Heart left ventricle (tissue), 13 donors: ENCODE measurements at regions not wholly inside any gene's neighbourhood (a gene's known extent, or its start where the extent isn't known, plus 50 kb on each side); places are given as distances from the start of the nearest gene placed in this dataset.

ENCODE experiments used
- POLR2A ChIP-seq, 2 donors: fragments of 450-650 bp; IDR thresholded peaks; one replicate each; pipeline ENCODE4 v1.6.1; 2017; ENCODE audit warnings: antibody characterized with exemption in 2 of 2, mild to moderate bottlenecking in 2 of 2, moderate library complexity in 2 of 2
- TF ChIP-seq, protein P1 (sequence below), 12 donors: fragments of 200-600 bp; sonication (generic) in 4 of 12; IDR thresholded peaks; one replicate each; pipeline versions ENCODE4 v1.5.0 to v1.8.0; 2018 to 2022; ENCODE audit warnings: antibody characterized with exemption in 12 of 12, mild to moderate bottlenecking in 5 of 12
- donor health status: ischemic (EF 13 %, LVEDD 7.1; RV severe dilation, severe dysfunction).
- donor health status: DM: no; HTN: yes; CAD: no.
- donor health status: DM: no; HTN: no; CAD: no.
- donor health status: ischemic (EF 25% LVEDD 6.9; RV normal size, moderate dysfunction).
- donor health status: ischemic (EF 25% LVEDD 5.7; RV mildly dilated, moderate dysfunction).
- donor health status: ischemic (EF 35%, LVEDD 5.7; RV mildly dilated, moderate dysfunction).
- donor health status: nonischemic (EF 11% LVEDD 7.7; RV severe dilation, severe dysfunction).
- donor health status: DM: yes; HTN: yes; CAD: no.
- donor health status: PGD.
- donor health status: ischemic (EF 29% LVEDD 5.4; RV normal size, mild dysfunction).
- donor health status: nonischemic (EF 23%, LVEDD 6.1; RV moderate dilation, normal function).

GRCh38 chr15:96041982-96042733, 288.3 kb upstream of the NR2F2 start:
- TF ChIP-seq, protein P1, sequence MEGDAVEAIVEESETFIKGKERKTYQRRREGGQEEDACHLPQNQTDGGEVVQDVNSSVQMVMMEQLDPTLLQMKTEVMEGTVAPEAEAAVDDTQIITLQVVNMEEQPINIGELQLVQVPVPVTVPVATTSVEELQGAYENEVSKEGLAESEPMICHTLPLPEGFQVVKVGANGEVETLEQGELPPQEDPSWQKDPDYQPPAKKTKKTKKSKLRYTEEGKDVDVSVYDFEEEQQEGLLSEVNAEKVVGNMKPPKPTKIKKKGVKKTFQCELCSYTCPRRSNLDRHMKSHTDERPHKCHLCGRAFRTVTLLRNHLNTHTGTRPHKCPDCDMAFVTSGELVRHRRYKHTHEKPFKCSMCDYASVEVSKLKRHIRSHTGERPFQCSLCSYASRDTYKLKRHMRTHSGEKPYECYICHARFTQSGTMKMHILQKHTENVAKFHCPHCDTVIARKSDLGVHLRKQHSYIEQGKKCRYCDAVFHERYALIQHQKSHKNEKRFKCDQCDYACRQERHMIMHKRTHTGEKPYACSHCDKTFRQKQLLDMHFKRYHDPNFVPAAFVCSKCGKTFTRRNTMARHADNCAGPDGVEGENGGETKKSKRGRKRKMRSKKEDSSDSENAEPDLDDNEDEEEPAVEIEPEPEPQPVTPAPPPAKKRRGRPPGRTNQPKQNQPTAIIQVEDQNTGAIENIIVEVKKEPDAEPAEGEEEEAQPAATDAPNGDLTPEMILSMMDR (IDR thresholded peaks at IDR 0.05) = no peak
- TF ChIP-seq POLR2A (IDR thresholded peaks at IDR 0.05) = no peak
